ENCODE measurements at regions not wholly inside any gene's neighbourhood (a gene's known extent, or its start where the extent isn't known, plus 50 kb on each side); places are given as distances from the start of the nearest gene placed in this dataset.

DNA sequence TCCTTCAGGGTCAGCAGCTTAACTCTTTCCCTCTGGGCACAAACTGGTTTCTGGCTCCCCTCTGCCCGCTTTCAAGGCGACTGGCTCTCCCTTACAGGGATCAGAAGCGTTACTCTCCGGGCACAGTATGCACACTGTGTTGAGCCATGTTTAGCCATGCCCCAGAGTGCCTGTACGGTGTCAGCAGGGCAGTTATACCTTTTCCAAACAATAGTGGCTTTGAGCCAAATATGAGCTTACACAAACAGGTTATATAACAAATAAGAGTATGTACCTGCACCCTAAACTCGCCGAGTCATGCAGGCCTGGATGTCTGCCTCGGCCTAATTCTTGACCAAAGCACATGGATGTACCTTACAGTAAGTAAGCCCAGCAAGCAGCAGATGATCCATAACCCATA lies 175.6 kb upstream of the ANKRD28 start:
- TF ChIP-seq POLR2AphosphoS5 (IDR thresholded peaks at IDR 0.05): no peak
- TF ChIP-seq, protein P1, sequence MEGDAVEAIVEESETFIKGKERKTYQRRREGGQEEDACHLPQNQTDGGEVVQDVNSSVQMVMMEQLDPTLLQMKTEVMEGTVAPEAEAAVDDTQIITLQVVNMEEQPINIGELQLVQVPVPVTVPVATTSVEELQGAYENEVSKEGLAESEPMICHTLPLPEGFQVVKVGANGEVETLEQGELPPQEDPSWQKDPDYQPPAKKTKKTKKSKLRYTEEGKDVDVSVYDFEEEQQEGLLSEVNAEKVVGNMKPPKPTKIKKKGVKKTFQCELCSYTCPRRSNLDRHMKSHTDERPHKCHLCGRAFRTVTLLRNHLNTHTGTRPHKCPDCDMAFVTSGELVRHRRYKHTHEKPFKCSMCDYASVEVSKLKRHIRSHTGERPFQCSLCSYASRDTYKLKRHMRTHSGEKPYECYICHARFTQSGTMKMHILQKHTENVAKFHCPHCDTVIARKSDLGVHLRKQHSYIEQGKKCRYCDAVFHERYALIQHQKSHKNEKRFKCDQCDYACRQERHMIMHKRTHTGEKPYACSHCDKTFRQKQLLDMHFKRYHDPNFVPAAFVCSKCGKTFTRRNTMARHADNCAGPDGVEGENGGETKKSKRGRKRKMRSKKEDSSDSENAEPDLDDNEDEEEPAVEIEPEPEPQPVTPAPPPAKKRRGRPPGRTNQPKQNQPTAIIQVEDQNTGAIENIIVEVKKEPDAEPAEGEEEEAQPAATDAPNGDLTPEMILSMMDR (IDR thresholded peaks at IDR 0.05): no peak
- no peak for TF ChIP-seq EP300 (IDR thresholded peaks at IDR 0.05)
